K562 (cell line): ENCODE measurements at regions not wholly inside any gene's neighbourhood (a gene's known extent, or its start where the extent isn't known, plus 50 kb on each side); places are given as distances from the start of the nearest gene placed in this dataset.

Experiments used
- ATAC-seq: fragments of 200-7000 bp; cut with Tn5 transposase; 3 replicates; pipeline ENCODE4 v1.9.1; 2020; ENCODE audit warnings: moderate library complexity
- BruUV-seq: library from RNA; stranded (reverse); fragments of 400-500 nt; replicated peaks from 2 replicates; lab custom pipeline; 2021; lab: Mats Ljungman, UMichigan
- CTCF ChIA-PET: fragments of 300-600 bp; formaldehyde crosslinking; extraction: SDS; loops from one replicate; lab custom pipeline; 2021; ENCODE audit warnings: low intra/inter-chr PET ratio; lab: Yijun Ruan, JAX
- POLR2A ChIA-PET: fragments of 300-600, 350-650 bp; sonication (Branson Sonifier 250); formaldehyde crosslinking; extraction: SDS; loops from one replicate; lab custom pipeline; 2021; ENCODE audit warnings: antibody characterized with exemption, inconsistent platforms; lab: Yijun Ruan, JAX
- DNase-seq, 4 experiments: peaks; one replicate each; pipeline versions ENCODE4 v3.0.0 to v3.0.0-alpha.2; 2011 to 2018; ENCODE audit warnings: low spot score in 3 of 4, mixed read lengths in 3 of 4; ENCODE audit errors: extremely low read depth in 1 of 4
- FAIRE-seq: peaks from 2 replicates; lab custom pipeline; 2011; peaks lifted over from hg19 to GRCh38; lab: Jason Lieb, UNC
- H2AFZ ChIP-seq: 2 replicates; pipeline ENCODE4 v1.6.0; 2011; ENCODE audit warnings: low read depth, low read length, control low read depth, inconsistent platforms
- H3K27ac ChIP-seq: fragments of 200-600 bp; 3 replicates; pipeline ENCODE4 v1.8.0; 2011; ENCODE audit warnings: low read depth, mild to moderate bottlenecking, control low read depth, inconsistent platforms, low read length, moderate library complexity, mixed read lengths; ENCODE audit errors: extremely low read depth
- H3K27me3 ChIP-seq, 2 experiments: fragments of 300-600 bp in 1 of 2; 2 replicates in 1 of 2; 3 replicates in 1 of 2; pipeline versions ENCODE4 v1.6.0 to v1.8.0; 2011; ENCODE audit warnings: inconsistent platforms in 2 of 2, low read length in 2 of 2, mild to moderate bottlenecking in 1 of 2, mixed read lengths in 1 of 2, moderate library complexity in 1 of 2; ENCODE audit not compliant: control insufficient read depth in 2 of 2, insufficient read depth in 2 of 2
- H3K36me3 ChIP-seq: fragments of 300-600 bp; 3 replicates; pipeline ENCODE4 v1.8.0; 2011; ENCODE audit warnings: mild to moderate bottlenecking, low read length, inconsistent platforms; ENCODE audit not compliant: control insufficient read depth, insufficient read depth
- H3K4me1 ChIP-seq, 2 experiments: fragments of 200-600 bp in 1 of 2; replicated peaks in 1 of 2; 2 replicates in 1 of 2; 3 replicates in 1 of 2; pipeline versions ENCODE4 v1.5.1 to v1.8.0; 2011; ENCODE audit warnings: inconsistent platforms in 2 of 2, low read length in 2 of 2, mild to moderate bottlenecking in 1 of 2, mixed read lengths in 1 of 2, moderate library complexity in 1 of 2; ENCODE audit not compliant: control insufficient read depth in 2 of 2, insufficient read depth in 2 of 2
- H3K4me2 ChIP-seq: 2 replicates; pipeline ENCODE4 v1.6.1; 2011; ENCODE audit warnings: low read length, control low read depth, inconsistent platforms, mixed read lengths; ENCODE audit not compliant: insufficient read depth
- H3K4me3 ChIP-seq: fragments of 200-600 bp; sonication (generic), shearing (Covaris generic); 2 replicates; pipeline ENCODE4 v1.5.1; 2016; ENCODE audit warnings: control low read depth, inconsistent platforms
- H3K79me2 ChIP-seq: fragments of 200-600 bp; 3 replicates; pipeline ENCODE4 v1.8.0; 2011; ENCODE audit warnings: low read length, inconsistent platforms; ENCODE audit not compliant: control insufficient read depth, insufficient read depth
- H3K9ac ChIP-seq, 2 experiments: 2 replicates each; pipeline versions ENCODE4 v1.6.0 to v1.6.1; 2011; ENCODE audit warnings: low read depth in 2 of 2, low read length in 2 of 2, control low read depth in 1 of 2, inconsistent platforms in 1 of 2, mild to moderate bottlenecking in 1 of 2, mixed read lengths in 1 of 2; ENCODE audit not compliant: insufficient read depth in 1 of 2
- H3K9me1 ChIP-seq: one replicate; pipeline ENCODE4 v1.6.0; 2011; ENCODE audit warnings: inconsistent platforms, mild to moderate bottlenecking, low read length, moderate library complexity; ENCODE audit not compliant: control insufficient read depth, insufficient read depth
- H3K9me3 ChIP-seq: replicated peaks from 2 replicates; pipeline ENCODE4 v1.5.1; 2011; ENCODE audit warnings: low read depth, low read length, inconsistent platforms; ENCODE audit not compliant: control insufficient read depth, insufficient read depth
- H4K20me1 ChIP-seq: replicated peaks from 2 replicates; pipeline ENCODE4 v1.6.1; 2011; ENCODE audit warnings: low read length, inconsistent platforms, mixed read lengths; ENCODE audit not compliant: control insufficient read depth, insufficient read depth
- HNRNPH1 ChIP-seq: fragments of 200-400 bp; formaldehyde crosslinking; optimal IDR thresholded peaks from 2 replicates; pipeline ENCODE3; 2017; ENCODE audit warnings: low read depth, mild to moderate bottlenecking, low read length, moderate library complexity
- HNRNPL ChIP-seq: fragments of 200-400 bp; formaldehyde crosslinking; IDR thresholded peaks from 2 replicates; pipeline ENCODE4 v1.6.1; 2017; ENCODE audit warnings: low read depth, mild to moderate bottlenecking, low read length
- NFXL1 ChIP-seq: fragments of 450-650 bp; formaldehyde crosslinking; IDR thresholded peaks from 2 replicates; pipeline ENCODE4 v1.4.0; 2021; ENCODE audit warnings: mild to moderate bottlenecking
- NR3C1 ChIP-seq: sonication (generic); formaldehyde crosslinking; IDR thresholded peaks from 2 replicates; pipeline ENCODE4 v1.8.1; 2022; ENCODE audit warnings: missing genetic modification reagents
- SIX5 ChIP-seq, 2 experiments: IDR thresholded peaks; 2 replicates each; pipeline ENCODE4 v1.6.1; 2011; ENCODE audit warnings: low read length in 2 of 2, borderline replicate concordance in 1 of 2, low read depth in 1 of 2, mild to moderate bottlenecking in 1 of 2, moderate library complexity in 1 of 2; ENCODE audit not compliant: insufficient read depth in 1 of 2
- ZBTB33 ChIP-seq: sonication (generic); formaldehyde crosslinking; IDR thresholded peaks from 2 replicates; pipeline ENCODE4 v1.8.1; 2023; ENCODE audit warnings: mild to moderate bottlenecking, missing genetic modification reagents
- ZNF384 ChIP-seq: IDR thresholded peaks from 2 replicates; pipeline ENCODE4 v1.6.1; 2012; ENCODE audit warnings: low read depth, low read length, improper control_type of control experiment
- ZNF398 ChIP-seq: fragments of 250-450 bp; sonication (Bioruptor Pico); IDR thresholded peaks from 2 replicates; pipeline ENCODE4 v1.8.0; 2021; ENCODE audit warnings: moderate library complexity, mild to moderate bottlenecking, inconsistent platforms
- ZNF79 ChIP-seq: fragments of 250-450 bp; sonication (Bioruptor Pico); IDR thresholded peaks from 2 replicates; pipeline ENCODE4 v1.4.0; 2020; ENCODE audit warnings: low read depth, mild to moderate bottlenecking, moderate library complexity
- WGBS: fragments of 100-300 bp; shearing (Covaris generic); methylation state at CpG from one replicate; pipeline ENCODE4 v1.1.6; 2016; ENCODE audit warnings: low coverage, mixed read lengths; ENCODE audit not compliant: insufficient coverage; ENCODE audit errors: missing lambda C conversion rate; 5-methylcytosine and 5-hydroxymethylcytosine counted together
- in situ Hi-C: fragments of 300-500 bp; cut with MboI; formaldehyde crosslinking; loops from 4 replicates; pipeline ENCODE4 v1.15.0; 2018; ENCODE audit warnings: inconsistent platforms, mixed read lengths
- intact Hi-C: fragments of 100-400 bp; cut with micrococcal nuclease; formaldehyde crosslinking; loops from 2 replicates; pipeline ENCODE4 v1.14.2; 2022
- TF ChIP-seq, protein P1 (sequence below): sonication (generic); formaldehyde crosslinking; IDR thresholded peaks from 2 replicates; pipeline ENCODE4 v1.8.1; 2023; ENCODE audit warnings: mild to moderate bottlenecking, missing genetic modification reagents, moderate library complexity
- TF ChIP-seq, protein P2 (sequence below): fragments of 450-650 bp; formaldehyde crosslinking; IDR thresholded peaks from 2 replicates; pipeline ENCODE4 v1.4.0; 2020; ENCODE audit warnings: mild to moderate bottlenecking, moderate library complexity

DNA sequence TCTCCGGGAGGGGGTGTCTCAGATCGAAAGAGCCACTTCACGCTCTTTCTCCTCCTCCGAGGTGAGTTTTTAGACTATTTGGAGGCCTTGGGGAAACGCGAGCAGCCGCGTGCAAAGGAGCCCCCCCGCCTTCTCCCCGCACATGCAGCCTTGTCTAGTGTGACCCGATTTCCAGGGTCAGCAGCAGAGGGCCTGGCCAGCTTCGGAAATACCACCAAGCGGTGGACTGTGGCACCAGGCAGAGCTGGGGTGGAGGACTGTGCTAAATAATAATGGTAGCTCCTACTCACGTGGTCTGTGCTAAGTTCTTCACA, 79.3 kb upstream of the BCOR start (continued):
- TF ChIP-seq ZNF398 (no peak), ZNF79 (CRISPR knock-in tag) (no peak), HNRNPL (no peak)

GRCh38 chrX:40176351-40177116, 78.8 kb upstream of the BCOR start:
- Histone ChIP-seq H3K9me3 (peaks cover 3% of the 10 kb centered on the region), H3K36me3 (no peaks in the 10 kb centered on the region), H3K27ac (peak overlapping the region; percentile 99), H2AFZ (peak overlapping the region; percentile 72), H3K79me2 (peaks cover 52% of the 10 kb centered on the region), H3K4me3 (peak overlapping the region; percentile 48), H3K9ac (peak overlapping the region; percentile 94 to 97), H3K27me3 (no peaks in the 10 kb centered on the region), H3K4me2 (peak overlapping the region; percentile 82), H3K9me1 (no peaks in the 10 kb centered on the region), H3K4me1 (peaks cover 33 to 51% of the 10 kb centered on the region in 2 experiments), H4K20me1 (no peaks in the 10 kb centered on the region)
- ATAC-seq (peak; percentile 54), DNase-seq (peak; percentile 73 to 82 (median 80)), FAIRE-seq (no peak)
- POLR2A ChIA-PET, result interaction anchor here (0.6 to 2.3 kb wide), 11 partner anchors 10 to 445 kb away, joined by 3 to 7 read pairs (median 3); no protein-coding TSS in a partner anchor
- intact Hi-C loops, result loop anchor here (10.0 kb wide), 2 partner anchors 162 to 288 kb away; no protein-coding TSS in a partner anchor
- CTCF ChIA-PET, result no interaction called here
- WGBS, result under 1% methylated on average over 20 of the region's 85 CpGs
- in situ Hi-C loops, result no loop called here
- no TSS peak for BruUV-seq
- TF ChIP-seq, protein P1, sequence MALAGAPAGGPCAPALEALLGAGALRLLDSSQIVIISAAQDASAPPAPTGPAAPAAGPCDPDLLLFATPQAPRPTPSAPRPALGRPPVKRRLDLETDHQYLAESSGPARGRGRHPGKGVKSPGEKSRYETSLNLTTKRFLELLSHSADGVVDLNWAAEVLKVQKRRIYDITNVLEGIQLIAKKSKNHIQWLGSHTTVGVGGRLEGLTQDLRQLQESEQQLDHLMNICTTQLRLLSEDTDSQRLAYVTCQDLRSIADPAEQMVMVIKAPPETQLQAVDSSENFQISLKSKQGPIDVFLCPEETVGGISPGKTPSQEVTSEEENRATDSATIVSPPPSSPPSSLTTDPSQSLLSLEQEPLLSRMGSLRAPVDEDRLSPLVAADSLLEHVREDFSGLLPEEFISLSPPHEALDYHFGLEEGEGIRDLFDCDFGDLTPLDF, result no peak
- TF ChIP-seq ZNF384, result no peak
- no peak for TF ChIP-seq NFXL1 (CRISPR knock-in tag)
- no peak for TF ChIP-seq NR3C1 (CRISPR knock-in tag)
- no peak for TF ChIP-seq SIX5 (IDR thresholded peaks at IDR 0.05; ENCODE audit: borderline replicate concordance in 1 of 2, insufficient read depth in 1 of 2, low read depth in 1 of 2, low read length in 2 of 2)
- no peak for TF ChIP-seq HNRNPH1
- TF ChIP-seq, protein P2, sequence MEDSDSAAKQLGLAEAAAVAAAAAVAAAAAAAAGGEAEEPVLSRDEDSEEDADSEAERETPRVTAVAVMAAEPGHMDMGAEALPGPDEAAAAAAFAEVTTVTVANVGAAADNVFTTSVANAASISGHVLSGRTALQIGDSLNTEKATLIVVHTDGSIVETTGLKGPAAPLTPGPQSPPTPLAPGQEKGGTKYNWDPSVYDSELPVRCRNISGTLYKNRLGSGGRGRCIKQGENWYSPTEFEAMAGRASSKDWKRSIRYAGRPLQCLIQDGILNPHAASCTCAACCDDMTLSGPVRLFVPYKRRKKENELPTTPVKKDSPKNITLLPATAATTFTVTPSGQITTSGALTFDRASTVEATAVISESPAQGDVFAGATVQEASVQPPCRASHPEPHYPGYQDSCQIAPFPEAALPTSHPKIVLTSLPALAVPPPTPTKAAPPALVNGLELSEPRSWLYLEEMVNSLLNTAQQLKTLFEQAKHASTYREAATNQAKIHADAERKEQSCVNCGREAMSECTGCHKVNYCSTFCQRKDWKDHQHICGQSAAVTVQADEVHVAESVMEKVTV (CRISPR knock-in tag), result no peak
- TF ChIP-seq ZBTB33 (CRISPR knock-in tag), result no peak
